ENCODE measurements at regions not wholly inside any gene's neighbourhood (a gene's known extent, or its start where the extent isn't known, plus 50 kb on each side); places are given as distances from the start of the nearest gene placed in this dataset.

GRCh38 chr5:157944938-157945337 is 86.0 kb upstream of the CLINT1 start:
- no peak for TF ChIP-seq CTCF (IDR thresholded peaks at IDR 0.05)
- TF ChIP-seq POLR2A (IDR thresholded peaks at IDR 0.05) = no peak
- no peak for TF ChIP-seq EP300 (IDR thresholded peaks at IDR 0.05)
